ENCODE measurements at regions not wholly inside any gene's neighbourhood (a gene's known extent, or its start where the extent isn't known, plus 50 kb on each side); places are given as distances from the start of the nearest gene placed in this dataset.

DNA sequence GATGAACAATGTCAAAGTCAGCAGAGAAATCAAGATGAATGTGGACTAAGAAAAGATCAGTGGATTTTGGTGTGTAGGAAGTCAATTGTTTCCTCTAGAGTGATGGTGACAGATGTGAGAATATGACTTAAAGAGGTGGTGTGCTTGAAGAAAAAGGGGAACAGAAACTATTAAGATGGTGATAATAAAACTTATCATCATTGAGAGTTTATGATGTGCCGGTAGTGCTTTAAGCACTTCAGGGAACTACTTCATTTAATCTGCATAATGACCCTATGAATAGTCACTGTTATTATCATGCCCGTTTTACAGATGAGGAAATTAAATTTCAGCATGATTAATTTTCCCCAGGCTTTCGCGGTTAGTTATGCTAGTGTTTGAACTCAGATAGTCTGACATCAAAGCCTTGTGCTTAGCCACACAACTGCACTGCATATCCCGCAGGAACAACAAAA lies 246.9 kb upstream of the LRRC7 start:
- no peak overlapping the region for H3K4me3 ChIP-seq (ENCODE audit: low read depth, low read length)
- TF ChIP-seq, protein P1, sequence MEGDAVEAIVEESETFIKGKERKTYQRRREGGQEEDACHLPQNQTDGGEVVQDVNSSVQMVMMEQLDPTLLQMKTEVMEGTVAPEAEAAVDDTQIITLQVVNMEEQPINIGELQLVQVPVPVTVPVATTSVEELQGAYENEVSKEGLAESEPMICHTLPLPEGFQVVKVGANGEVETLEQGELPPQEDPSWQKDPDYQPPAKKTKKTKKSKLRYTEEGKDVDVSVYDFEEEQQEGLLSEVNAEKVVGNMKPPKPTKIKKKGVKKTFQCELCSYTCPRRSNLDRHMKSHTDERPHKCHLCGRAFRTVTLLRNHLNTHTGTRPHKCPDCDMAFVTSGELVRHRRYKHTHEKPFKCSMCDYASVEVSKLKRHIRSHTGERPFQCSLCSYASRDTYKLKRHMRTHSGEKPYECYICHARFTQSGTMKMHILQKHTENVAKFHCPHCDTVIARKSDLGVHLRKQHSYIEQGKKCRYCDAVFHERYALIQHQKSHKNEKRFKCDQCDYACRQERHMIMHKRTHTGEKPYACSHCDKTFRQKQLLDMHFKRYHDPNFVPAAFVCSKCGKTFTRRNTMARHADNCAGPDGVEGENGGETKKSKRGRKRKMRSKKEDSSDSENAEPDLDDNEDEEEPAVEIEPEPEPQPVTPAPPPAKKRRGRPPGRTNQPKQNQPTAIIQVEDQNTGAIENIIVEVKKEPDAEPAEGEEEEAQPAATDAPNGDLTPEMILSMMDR (conservative IDR thresholded peaks at IDR 0.05; ENCODE audit: low read depth, low read length): no peak
- DNase-seq (ENCODE audit: low read depth): no peak

DNA sequence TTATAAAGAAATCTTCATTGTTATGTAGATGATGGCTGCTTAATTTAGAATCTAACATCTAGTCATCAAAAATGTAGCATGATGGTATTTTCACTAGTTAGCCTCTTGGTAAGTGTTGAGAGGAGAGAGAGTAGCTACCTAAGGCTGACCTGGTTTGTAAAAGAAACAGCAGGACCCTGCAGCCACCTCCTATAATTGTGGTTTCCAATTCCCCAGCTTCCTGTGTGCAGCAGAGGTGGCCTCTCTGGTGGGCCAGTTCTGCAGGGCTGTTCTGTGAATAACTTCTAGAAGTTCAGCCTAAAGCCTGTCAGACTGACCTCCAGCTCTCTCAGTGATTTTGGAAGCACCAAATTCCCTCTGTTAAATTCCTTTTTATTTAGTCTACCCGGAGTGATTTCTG lies 246.4 kb upstream of the LRRC7 start:
- TF ChIP-seq, protein P1 (conservative IDR thresholded peaks at IDR 0.05; ENCODE audit: low read depth, low read length): no peak
- no peak for DNase-seq (ENCODE audit: low read depth)
- no peak overlapping the region for H3K4me3 ChIP-seq (ENCODE audit: low read depth, low read length)

DNA sequence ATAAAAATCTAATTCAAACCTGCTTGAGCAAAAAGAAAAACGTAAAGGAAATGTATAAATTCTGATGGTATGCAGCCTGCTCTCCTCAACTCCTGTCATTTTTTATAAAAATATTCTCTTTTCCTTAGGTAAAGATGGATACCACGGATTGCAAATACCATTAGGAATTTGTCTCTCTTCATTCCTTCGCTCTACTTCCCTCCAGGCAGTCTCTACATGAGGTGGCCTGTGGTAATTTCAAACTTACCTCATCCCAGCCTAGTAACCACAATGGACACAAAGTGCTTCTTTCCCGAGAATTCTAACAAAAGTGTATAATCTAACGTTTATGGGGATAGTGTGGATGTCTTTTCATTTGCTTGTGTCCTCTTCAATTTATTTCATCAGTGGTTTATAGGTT lies 239.5 kb upstream of the LRRC7 start:
- H3K4me3 ChIP-seq (ENCODE audit: low read depth, low read length): no peak overlapping the region
- TF ChIP-seq, protein P1 (conservative IDR thresholded peaks at IDR 0.05; ENCODE audit: low read depth, low read length): no peak
- no peak for DNase-seq (ENCODE audit: low read depth)

DNA sequence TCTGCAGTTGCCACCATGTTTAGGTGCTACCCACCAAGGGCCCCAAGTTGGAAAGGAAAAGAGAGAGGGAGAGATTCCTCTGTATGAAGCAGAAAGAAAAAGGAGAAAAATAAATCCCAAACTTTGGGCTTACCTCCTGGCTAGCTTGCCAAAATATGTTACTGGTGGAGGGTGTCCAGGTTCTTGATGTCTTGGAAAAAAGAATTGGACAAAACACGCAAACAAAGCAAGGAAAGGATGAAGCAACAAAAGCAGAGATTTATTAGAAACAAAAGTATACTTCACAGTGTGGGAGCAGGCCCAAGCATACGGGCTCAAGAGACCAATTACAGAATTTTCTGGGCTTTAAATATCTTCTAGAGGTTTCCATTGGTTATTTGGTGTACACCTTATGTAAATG lies 204.5 kb upstream of the LRRC7 start:
- no peak for DNase-seq (ENCODE audit: low read depth)
- no peak overlapping the region for H3K4me3 ChIP-seq (ENCODE audit: low read depth, low read length)
- TF ChIP-seq, protein P1 (conservative IDR thresholded peaks at IDR 0.05; ENCODE audit: low read depth, low read length): no peak

DNA sequence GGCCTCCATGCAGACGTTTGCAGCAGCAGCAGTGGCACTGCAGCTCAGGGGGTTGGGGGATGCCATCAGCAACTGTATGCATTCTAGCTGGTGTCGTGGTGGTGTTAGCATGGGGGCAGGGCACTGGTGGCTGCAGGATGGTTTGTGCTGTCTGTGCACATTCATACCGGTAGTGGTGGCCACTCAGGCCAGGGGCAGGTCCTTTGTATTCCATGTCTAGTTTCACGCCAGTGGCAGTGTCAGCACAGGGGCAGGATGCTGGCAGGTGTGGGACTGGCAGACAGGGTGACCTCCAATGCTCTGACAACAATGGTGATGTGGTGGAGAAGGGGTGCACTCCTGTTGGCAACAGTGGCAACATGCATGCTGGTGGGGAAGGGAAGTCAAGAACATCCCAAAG lies 194.2 kb upstream of the LRRC7 start:
- TF ChIP-seq, protein P1 (conservative IDR thresholded peaks at IDR 0.05; ENCODE audit: low read depth, low read length): no peak
- no peak overlapping the region for H3K4me3 ChIP-seq (ENCODE audit: low read depth, low read length)
- DNase-seq (ENCODE audit: low read depth): no peak

DNA sequence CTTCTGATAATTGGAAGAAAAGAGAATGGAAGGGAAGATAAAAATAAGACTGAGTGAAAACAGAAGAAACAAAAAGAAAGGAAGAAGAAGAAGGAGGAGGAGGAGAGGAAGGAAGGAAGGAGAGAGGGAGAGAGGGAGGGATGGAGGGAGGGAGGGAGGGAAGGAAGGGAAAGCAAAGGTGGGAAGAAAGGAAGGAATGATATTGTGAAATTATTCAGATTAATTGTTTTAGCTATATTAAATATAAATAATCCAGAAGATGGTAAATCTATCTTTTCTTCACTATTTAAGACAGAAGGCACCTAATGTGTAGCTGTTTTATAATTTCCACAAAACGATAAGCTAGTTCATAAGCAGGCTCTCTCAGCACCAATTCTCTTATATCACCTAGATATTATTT lies 191.3 kb upstream of the LRRC7 start:
- TF ChIP-seq, protein P1 (conservative IDR thresholded peaks at IDR 0.05; ENCODE audit: low read depth, low read length): no peak
- no peak for DNase-seq (ENCODE audit: low read depth)

DNA sequence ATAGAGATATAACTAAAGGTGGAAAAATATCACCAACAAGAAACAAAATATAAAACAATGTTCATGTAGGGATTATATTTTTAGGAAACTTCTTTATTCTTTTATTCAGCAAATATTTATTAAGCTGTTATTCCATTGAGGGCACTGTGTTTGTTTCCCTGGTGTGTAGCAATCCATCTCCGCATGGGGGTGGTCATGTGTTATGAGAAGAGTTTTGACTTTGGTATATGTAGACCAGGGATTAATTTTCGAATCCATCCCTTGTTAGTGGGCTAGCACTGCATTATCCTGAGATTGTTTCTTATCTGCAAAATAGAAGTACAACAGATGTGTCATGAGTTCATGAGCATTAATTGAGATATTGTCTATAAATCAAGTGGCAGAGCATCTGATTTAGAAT lies 190.2 kb upstream of the LRRC7 start:
- DNase-seq (ENCODE audit: low read depth): no peak
- TF ChIP-seq, protein P1 (conservative IDR thresholded peaks at IDR 0.05; ENCODE audit: low read depth, low read length): no peak
- H3K4me3 ChIP-seq (ENCODE audit: low read depth, low read length): no peak overlapping the region

More for the DNA sequence above, 191.3 kb upstream of the LRRC7 start:
- H3K4me3 ChIP-seq (ENCODE audit: low read depth, low read length): no peak overlapping the region
